ENCODE measurements at regions not wholly inside any gene's neighbourhood (a gene's known extent, or its start where the extent isn't known, plus 50 kb on each side); places are given as distances from the start of the nearest gene placed in this dataset.

GRCh38 chr5:89211836-89212235 is 328.9 kb upstream of the MEF2C start:
- Mint-ChIP-seq H3K27me3 (no peaks in the 10 kb centered on the region), H3K4me3 (ENCODE audit: low read depth) (no peak overlapping the region), H3K36me3 (ENCODE audit: insufficient read depth) (no peaks in the 10 kb centered on the region), H3K27ac (no peak overlapping the region), H3K9me3 (ENCODE audit: low read depth) (no peaks in the 10 kb centered on the region), H3K4me1 (ENCODE audit: low read depth) (no peaks in the 10 kb centered on the region)
- no peak for DNase-seq (ENCODE audit: low spot score, unreplicated experiment)
- TF ChIP-seq, protein P1, sequence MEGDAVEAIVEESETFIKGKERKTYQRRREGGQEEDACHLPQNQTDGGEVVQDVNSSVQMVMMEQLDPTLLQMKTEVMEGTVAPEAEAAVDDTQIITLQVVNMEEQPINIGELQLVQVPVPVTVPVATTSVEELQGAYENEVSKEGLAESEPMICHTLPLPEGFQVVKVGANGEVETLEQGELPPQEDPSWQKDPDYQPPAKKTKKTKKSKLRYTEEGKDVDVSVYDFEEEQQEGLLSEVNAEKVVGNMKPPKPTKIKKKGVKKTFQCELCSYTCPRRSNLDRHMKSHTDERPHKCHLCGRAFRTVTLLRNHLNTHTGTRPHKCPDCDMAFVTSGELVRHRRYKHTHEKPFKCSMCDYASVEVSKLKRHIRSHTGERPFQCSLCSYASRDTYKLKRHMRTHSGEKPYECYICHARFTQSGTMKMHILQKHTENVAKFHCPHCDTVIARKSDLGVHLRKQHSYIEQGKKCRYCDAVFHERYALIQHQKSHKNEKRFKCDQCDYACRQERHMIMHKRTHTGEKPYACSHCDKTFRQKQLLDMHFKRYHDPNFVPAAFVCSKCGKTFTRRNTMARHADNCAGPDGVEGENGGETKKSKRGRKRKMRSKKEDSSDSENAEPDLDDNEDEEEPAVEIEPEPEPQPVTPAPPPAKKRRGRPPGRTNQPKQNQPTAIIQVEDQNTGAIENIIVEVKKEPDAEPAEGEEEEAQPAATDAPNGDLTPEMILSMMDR (IDR thresholded peaks at IDR 0.05; ENCODE audit: unreplicated experiment), result no peak

DNA sequence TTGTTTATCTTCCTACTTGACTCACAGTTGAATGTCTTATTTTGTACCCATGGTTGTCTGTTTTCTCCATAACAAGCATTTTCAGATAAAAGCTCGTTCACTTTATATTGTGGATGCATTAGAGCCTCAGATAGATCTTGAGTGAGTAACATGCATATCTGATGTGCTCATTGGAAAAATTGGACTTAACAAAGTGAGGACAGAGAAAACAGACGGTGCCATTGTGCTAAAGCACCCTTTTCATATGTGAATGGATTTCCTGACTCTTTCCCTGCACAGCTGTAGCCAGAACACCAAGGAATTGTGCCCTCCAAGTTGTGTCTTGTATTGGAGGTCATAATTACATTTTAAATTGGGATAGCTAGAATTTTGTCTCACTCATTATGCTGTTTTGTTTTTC is 325.8 kb upstream of the MEF2C start:
- no peaks in the 10 kb centered on the region for H3K4me1 Mint-ChIP-seq (ENCODE audit: low read depth)
- H3K4me3 Mint-ChIP-seq (ENCODE audit: low read depth), result no peak overlapping the region
- DNase-seq (ENCODE audit: low spot score, unreplicated experiment), result no peak
- no peaks in the 10 kb centered on the region for H3K36me3 Mint-ChIP-seq (ENCODE audit: insufficient read depth)
- TF ChIP-seq, protein P1 (IDR thresholded peaks at IDR 0.05; ENCODE audit: unreplicated experiment), result no peak
- no peaks in the 10 kb centered on the region for H3K27me3 Mint-ChIP-seq
- H3K27ac Mint-ChIP-seq, result no peak overlapping the region
- H3K9me3 Mint-ChIP-seq (ENCODE audit: low read depth), result no peaks in the 10 kb centered on the region

- Mint-ChIP-seq H3K9me3 (ENCODE audit: low read depth) (no peaks in the 10 kb centered on the region), H3K27ac (no peak overlapping the region), H3K4me3 (ENCODE audit: low read depth) (no peak overlapping the region), H3K27me3 (no peaks in the 10 kb centered on the region), H3K36me3 (ENCODE audit: insufficient read depth) (no peaks in the 10 kb centered on the region), H3K4me1 (ENCODE audit: low read depth) (no peaks in the 10 kb centered on the region)
- DNase-seq (ENCODE audit: low spot score, unreplicated experiment), result no peak
- TF ChIP-seq, protein P1 (IDR thresholded peaks at IDR 0.05; ENCODE audit: unreplicated experiment), result no peak
These were observed 325.4 kb upstream of the MEF2C start for GRCh38 chr5:89208392-89208791.

- Mint-ChIP-seq H3K4me1 (ENCODE audit: low read depth) (no peaks in the 10 kb centered on the region), H3K27me3 (no peaks in the 10 kb centered on the region), H3K9me3 (ENCODE audit: low read depth) (peaks cover 4% of the 10 kb centered on the region), H3K4me3 (ENCODE audit: low read depth) (no peak overlapping the region), H3K27ac (no peak overlapping the region), H3K36me3 (ENCODE audit: insufficient read depth) (no peaks in the 10 kb centered on the region)
- TF ChIP-seq, protein P1 (IDR thresholded peaks at IDR 0.05; ENCODE audit: unreplicated experiment), result no peak
- no peak for DNase-seq (ENCODE audit: low spot score, unreplicated experiment)
These were observed 321.8 kb upstream of the MEF2C start for GRCh38 chr5:89204756-89205155.

DNA sequence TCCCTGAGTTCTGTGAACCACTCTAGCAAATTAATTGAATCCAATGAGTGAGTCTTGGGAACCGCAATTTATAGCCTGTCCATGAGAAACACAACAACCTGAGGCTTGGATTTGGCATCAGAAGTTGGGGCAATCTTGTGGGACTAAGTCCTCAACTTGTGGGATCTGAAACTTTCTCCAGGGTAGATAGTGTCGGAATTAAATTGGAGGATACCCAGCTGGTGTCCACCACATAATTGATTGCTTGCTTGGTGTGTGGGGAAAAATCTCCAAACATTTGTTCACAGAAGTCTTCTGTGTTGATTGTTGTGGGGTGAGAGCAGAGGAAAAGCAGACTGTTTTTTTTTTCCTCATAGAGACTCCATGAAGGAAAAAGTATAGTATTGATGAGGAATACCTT is 320.6 kb upstream of the MEF2C start:
- Mint-ChIP-seq H3K9me3 (ENCODE audit: low read depth) (peaks cover 10% of the 10 kb centered on the region), H3K4me1 (ENCODE audit: low read depth) (no peaks in the 10 kb centered on the region), H3K36me3 (ENCODE audit: insufficient read depth) (no peaks in the 10 kb centered on the region), H3K27me3 (no peaks in the 10 kb centered on the region), H3K27ac (no peak overlapping the region), H3K4me3 (ENCODE audit: low read depth) (no peak overlapping the region)
- no peak for DNase-seq (ENCODE audit: low spot score, unreplicated experiment)
- TF ChIP-seq, protein P1 (IDR thresholded peaks at IDR 0.05; ENCODE audit: unreplicated experiment), result no peak
